WTC11 (cell line): ENCODE measurements at regions not wholly inside any gene's neighbourhood (a gene's known extent, or its start where the extent isn't known, plus 50 kb on each side); places are given as distances from the start of the nearest gene placed in this dataset.
A peak's percentile ranks its signal among the peaks of the same experiment; 100 is the strongest.

Source experiments
- ATAC-seq: fragments of 200-7000 bp; cut with Tn5 transposase; 2 replicates; pipeline ENCODE4 v1.10.0; 2021; ENCODE audit warnings: mild to moderate bottlenecking, moderate library complexity
- CTCF ChIA-PET: fragments of 300-600 bp; sonication (Branson Sonifier 250); formaldehyde crosslinking; loops from one replicate; lab custom pipeline; 2021; ENCODE audit warnings: antibody characterized with exemption; lab: Charles Lee
- POLR2A ChIA-PET: fragments of 350-600 bp; sonication (Branson Sonifier 250); formaldehyde crosslinking; loops from one replicate; lab custom pipeline; 2021; ENCODE audit warnings: antibody characterized with exemption; lab: Charles Lee
- DNase-seq: peaks from one replicate; pipeline ENCODE4 v3.0.0; 2021; ENCODE audit warnings: low spot score
- H3K27ac Mint-ChIP-seq: 2 replicates; pipeline ENCODE4 v1.8.0; 2021; ENCODE audit warnings: mixed read lengths
- H3K27me3 Mint-ChIP-seq: 2 replicates; pipeline ENCODE4 v1.8.0; 2021; ENCODE audit warnings: low read depth, mild to moderate bottlenecking, moderate library complexity, mixed read lengths
- H3K36me3 Mint-ChIP-seq: 2 replicates; pipeline ENCODE4 v1.8.0; 2021; ENCODE audit warnings: mixed read lengths
- H3K4me1 Mint-ChIP-seq: 2 replicates; pipeline ENCODE4 v1.8.0; 2022; ENCODE audit warnings: mixed read lengths
- H3K4me3 Mint-ChIP-seq: 2 replicates; pipeline ENCODE4 v1.8.0; 2021; ENCODE audit warnings: mild to moderate bottlenecking, moderate library complexity, mixed read lengths
- H3K9me3 Mint-ChIP-seq: 2 replicates; pipeline ENCODE4 v1.8.0; 2021; ENCODE audit warnings: mixed read lengths
- CREB1 ChIP-seq: sonication (generic); formaldehyde crosslinking; IDR thresholded peaks from 2 replicates; pipeline ENCODE4 v1.8.0; 2023; ENCODE audit warnings: mild to moderate bottlenecking, missing genetic modification reagents
- EMX1 ChIP-seq: fragments of 250-450 bp; sonication (Bioruptor Pico); IDR thresholded peaks from 2 replicates; pipeline ENCODE4 v1.8.0; 2021; ENCODE audit warnings: mild to moderate bottlenecking
- GABPB1 ChIP-seq: sonication (generic); formaldehyde crosslinking; IDR thresholded peaks from 2 replicates; pipeline ENCODE4 v1.8.1; 2023; ENCODE audit warnings: mild to moderate bottlenecking, missing genetic modification reagents
- NFE2L1 ChIP-seq: sonication (generic); formaldehyde crosslinking; IDR thresholded peaks from 2 replicates; pipeline ENCODE4 v1.8.1; 2023; ENCODE audit warnings: missing genetic modification reagents
- NFYB ChIP-seq: sonication (generic); formaldehyde crosslinking; conservative IDR thresholded peaks from 2 replicates; pipeline ENCODE4 v1.8.0; 2022; ENCODE audit warnings: low read depth, missing genetic modification reagents
- NR3C1 ChIP-seq: sonication (generic); formaldehyde crosslinking; conservative IDR thresholded peaks from 2 replicates; pipeline ENCODE4 v1.8.1; 2023; ENCODE audit warnings: low read depth, mild to moderate bottlenecking, missing genetic modification reagents
- RELA ChIP-seq: sonication (generic); formaldehyde crosslinking; IDR thresholded peaks from 2 replicates; pipeline ENCODE4 v1.8.1; 2022; ENCODE audit warnings: missing genetic modification reagents, mild to moderate bottlenecking, borderline replicate concordance
- RORB ChIP-seq: fragments of 250-450 bp; sonication (Bioruptor Pico); IDR thresholded peaks from 2 replicates; pipeline ENCODE4 v1.9.0; 2021; ENCODE audit warnings: mild to moderate bottlenecking
- TEAD1 ChIP-seq: sonication (generic); formaldehyde crosslinking; IDR thresholded peaks from 2 replicates; pipeline ENCODE4 v1.8.0; 2022; ENCODE audit warnings: mild to moderate bottlenecking, missing genetic modification reagents
- ZNF396 ChIP-seq: fragments of 250-450 bp; sonication (Bioruptor Pico); IDR thresholded peaks from 2 replicates; pipeline ENCODE4 v1.8.0; 2021; ENCODE audit warnings: mild to moderate bottlenecking, moderate library complexity, borderline replicate concordance
- ZNF416 ChIP-seq: fragments of 250-450 bp; sonication (Bioruptor Pico); IDR thresholded peaks from 2 replicates; pipeline ENCODE4 v1.9.0; 2021; ENCODE audit warnings: mild to moderate bottlenecking, inconsistent platforms
- TF ChIP-seq, protein P1 (sequence below): sonication (generic); formaldehyde crosslinking; IDR thresholded peaks from 2 replicates; pipeline ENCODE4 v1.8.0; 2022; ENCODE audit warnings: missing genetic modification reagents
- TF ChIP-seq, protein P2 (sequence below): sonication (generic); formaldehyde crosslinking; IDR thresholded peaks from 2 replicates; pipeline ENCODE4 v1.8.1; 2023; ENCODE audit warnings: mild to moderate bottlenecking, missing genetic modification reagents, moderate library complexity
- TF ChIP-seq, protein P3 (sequence below): sonication (generic); formaldehyde crosslinking; IDR thresholded peaks from 2 replicates; pipeline ENCODE4 v1.8.1; 2022; ENCODE audit warnings: low read depth, mild to moderate bottlenecking, moderate library complexity, missing genetic modification reagents, borderline replicate concordance
- TF ChIP-seq, protein P4 (sequence below): sonication (generic); formaldehyde crosslinking; conservative IDR thresholded peaks from 2 replicates; pipeline ENCODE4 v1.8.1; 2023; ENCODE audit warnings: mild to moderate bottlenecking, low read depth, missing genetic modification reagents, moderate library complexity
- TF ChIP-seq, protein P5 (sequence below): fragments of 200-600 bp; IDR thresholded peaks from 2 replicates; pipeline ENCODE4 v1.8.0; 2022; ENCODE audit warnings: antibody characterized with exemption
- TF ChIP-seq, protein P6 (sequence below): sonication (generic); formaldehyde crosslinking; IDR thresholded peaks from 2 replicates; pipeline ENCODE4 v1.8.0; 2022; ENCODE audit warnings: mild to moderate bottlenecking, missing genetic modification reagents

DNA sequence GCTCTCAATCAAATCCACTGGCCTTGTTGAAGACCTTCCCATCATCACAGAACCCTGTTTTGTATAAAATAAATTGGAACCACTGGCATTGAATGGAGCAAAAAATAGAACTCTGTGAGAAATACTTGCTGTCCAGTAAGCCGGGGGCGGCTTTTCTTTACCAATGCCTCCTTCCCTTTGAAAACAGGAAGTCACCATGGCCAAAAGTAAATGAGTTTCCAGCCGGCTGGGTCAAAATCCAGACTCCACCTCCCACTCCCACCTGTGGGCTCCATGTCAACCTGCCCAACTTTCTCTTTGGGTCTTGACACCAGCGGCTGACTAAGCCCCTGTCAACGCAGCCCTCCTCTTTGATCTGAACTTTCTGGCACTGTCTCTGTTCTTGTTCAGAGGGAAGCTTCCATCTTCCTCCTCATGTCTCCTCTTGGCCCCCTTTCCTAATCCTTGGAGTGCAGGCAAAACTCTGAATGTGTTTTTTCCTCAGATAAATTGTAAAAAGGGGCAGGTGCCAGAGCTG is 95.2 kb downstream of the TFAP2C start (continued):
- TF ChIP-seq, protein P1, sequence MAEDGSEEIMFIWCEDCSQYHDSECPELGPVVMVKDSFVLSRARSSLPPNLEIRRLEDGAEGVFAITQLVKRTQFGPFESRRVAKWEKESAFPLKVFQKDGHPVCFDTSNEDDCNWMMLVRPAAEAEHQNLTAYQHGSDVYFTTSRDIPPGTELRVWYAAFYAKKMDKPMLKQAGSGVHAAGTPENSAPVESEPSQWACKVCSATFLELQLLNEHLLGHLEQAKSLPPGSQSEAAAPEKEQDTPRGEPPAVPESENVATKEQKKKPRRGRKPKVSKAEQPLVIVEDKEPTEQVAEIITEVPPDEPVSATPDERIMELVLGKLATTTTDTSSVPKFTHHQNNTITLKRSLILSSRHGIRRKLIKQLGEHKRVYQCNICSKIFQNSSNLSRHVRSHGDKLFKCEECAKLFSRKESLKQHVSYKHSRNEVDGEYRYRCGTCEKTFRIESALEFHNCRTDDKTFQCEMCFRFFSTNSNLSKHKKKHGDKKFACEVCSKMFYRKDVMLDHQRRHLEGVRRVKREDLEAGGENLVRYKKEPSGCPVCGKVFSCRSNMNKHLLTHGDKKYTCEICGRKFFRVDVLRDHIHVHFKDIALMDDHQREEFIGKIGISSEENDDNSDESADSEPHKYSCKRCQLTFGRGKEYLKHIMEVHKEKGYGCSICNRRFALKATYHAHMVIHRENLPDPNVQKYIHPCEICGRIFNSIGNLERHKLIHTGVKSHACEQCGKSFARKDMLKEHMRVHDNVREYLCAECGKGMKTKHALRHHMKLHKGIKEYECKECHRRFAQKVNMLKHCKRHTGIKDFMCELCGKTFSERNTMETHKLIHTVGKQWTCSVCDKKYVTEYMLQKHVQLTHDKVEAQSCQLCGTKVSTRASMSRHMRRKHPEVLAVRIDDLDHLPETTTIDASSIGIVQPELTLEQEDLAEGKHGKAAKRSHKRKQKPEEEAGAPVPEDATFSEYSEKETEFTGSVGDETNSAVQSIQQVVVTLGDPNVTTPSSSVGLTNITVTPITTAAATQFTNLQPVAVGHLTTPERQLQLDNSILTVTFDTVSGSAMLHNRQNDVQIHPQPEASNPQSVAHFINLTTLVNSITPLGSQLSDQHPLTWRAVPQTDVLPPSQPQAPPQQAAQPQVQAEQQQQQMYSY (CRISPR knock-in tag) = no peak
- TF ChIP-seq, protein P2, sequence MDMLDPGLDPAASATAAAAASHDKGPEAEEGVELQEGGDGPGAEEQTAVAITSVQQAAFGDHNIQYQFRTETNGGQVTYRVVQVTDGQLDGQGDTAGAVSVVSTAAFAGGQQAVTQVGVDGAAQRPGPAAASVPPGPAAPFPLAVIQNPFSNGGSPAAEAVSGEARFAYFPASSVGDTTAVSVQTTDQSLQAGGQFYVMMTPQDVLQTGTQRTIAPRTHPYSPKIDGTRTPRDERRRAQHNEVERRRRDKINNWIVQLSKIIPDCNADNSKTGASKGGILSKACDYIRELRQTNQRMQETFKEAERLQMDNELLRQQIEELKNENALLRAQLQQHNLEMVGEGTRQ (CRISPR knock-in tag) = no peak
- TF ChIP-seq RORB (no peak), RELA (no peak), TEAD1 (CRISPR knock-in tag) (no peak), NR3C1 (CRISPR knock-in tag) (no peak), GABPB1 (CRISPR knock-in tag) (no peak), ZNF396 (CRISPR knock-in tag) (no peak), NFE2L1 (CRISPR knock-in tag) (no peak), EMX1 (no peak)
- TF ChIP-seq, protein P3, sequence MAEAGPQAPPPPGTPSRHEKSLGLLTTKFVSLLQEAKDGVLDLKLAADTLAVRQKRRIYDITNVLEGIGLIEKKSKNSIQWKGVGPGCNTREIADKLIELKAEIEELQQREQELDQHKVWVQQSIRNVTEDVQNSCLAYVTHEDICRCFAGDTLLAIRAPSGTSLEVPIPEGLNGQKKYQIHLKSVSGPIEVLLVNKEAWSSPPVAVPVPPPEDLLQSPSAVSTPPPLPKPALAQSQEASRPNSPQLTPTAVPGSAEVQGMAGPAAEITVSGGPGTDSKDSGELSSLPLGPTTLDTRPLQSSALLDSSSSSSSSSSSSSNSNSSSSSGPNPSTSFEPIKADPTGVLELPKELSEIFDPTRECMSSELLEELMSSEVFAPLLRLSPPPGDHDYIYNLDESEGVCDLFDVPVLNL = no peak
- TF ChIP-seq, protein P4, sequence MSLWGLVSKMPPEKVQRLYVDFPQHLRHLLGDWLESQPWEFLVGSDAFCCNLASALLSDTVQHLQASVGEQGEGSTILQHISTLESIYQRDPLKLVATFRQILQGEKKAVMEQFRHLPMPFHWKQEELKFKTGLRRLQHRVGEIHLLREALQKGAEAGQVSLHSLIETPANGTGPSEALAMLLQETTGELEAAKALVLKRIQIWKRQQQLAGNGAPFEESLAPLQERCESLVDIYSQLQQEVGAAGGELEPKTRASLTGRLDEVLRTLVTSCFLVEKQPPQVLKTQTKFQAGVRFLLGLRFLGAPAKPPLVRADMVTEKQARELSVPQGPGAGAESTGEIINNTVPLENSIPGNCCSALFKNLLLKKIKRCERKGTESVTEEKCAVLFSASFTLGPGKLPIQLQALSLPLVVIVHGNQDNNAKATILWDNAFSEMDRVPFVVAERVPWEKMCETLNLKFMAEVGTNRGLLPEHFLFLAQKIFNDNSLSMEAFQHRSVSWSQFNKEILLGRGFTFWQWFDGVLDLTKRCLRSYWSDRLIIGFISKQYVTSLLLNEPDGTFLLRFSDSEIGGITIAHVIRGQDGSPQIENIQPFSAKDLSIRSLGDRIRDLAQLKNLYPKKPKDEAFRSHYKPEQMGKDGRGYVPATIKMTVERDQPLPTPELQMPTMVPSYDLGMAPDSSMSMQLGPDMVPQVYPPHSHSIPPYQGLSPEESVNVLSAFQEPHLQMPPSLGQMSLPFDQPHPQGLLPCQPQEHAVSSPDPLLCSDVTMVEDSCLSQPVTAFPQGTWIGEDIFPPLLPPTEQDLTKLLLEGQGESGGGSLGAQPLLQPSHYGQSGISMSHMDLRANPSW (CRISPR knock-in tag) = no peak
- TF ChIP-seq, protein P5, sequence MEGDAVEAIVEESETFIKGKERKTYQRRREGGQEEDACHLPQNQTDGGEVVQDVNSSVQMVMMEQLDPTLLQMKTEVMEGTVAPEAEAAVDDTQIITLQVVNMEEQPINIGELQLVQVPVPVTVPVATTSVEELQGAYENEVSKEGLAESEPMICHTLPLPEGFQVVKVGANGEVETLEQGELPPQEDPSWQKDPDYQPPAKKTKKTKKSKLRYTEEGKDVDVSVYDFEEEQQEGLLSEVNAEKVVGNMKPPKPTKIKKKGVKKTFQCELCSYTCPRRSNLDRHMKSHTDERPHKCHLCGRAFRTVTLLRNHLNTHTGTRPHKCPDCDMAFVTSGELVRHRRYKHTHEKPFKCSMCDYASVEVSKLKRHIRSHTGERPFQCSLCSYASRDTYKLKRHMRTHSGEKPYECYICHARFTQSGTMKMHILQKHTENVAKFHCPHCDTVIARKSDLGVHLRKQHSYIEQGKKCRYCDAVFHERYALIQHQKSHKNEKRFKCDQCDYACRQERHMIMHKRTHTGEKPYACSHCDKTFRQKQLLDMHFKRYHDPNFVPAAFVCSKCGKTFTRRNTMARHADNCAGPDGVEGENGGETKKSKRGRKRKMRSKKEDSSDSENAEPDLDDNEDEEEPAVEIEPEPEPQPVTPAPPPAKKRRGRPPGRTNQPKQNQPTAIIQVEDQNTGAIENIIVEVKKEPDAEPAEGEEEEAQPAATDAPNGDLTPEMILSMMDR = no peak

DNA sequence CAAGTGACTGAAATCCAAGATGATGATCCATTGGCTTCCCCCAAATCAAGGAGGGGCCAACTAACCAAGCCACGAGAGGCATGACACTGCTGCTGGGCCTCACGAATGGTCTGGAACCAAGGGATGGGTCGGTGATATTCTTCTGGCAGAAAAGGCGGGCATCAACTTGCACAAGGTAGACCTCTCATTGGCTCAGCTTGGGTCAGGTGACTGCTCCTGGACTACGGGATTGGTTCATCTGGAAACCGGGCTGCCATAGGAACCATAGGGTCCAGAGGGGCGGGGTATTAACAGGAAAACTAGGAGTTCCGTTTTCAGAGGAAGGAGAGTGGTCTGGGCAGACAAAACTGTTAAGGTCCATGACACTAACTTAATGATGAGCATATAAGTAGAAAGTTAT is 100.9 kb downstream of the TFAP2C start:
- Mint-ChIP-seq H3K9me3 (peaks cover 8% of the 10 kb centered on the region), H3K4me3 (no peak overlapping the region), H3K27me3 (peaks cover 14% of the 10 kb centered on the region)
- CTCF ChIA-PET = no interaction called here
- peak; percentile 51; the same call in 1 of the 2 replicates for TF ChIP-seq NFYB (CRISPR knock-in tag)
- TF ChIP-seq ZNF416 = no peak
- TF ChIP-seq, protein P6, sequence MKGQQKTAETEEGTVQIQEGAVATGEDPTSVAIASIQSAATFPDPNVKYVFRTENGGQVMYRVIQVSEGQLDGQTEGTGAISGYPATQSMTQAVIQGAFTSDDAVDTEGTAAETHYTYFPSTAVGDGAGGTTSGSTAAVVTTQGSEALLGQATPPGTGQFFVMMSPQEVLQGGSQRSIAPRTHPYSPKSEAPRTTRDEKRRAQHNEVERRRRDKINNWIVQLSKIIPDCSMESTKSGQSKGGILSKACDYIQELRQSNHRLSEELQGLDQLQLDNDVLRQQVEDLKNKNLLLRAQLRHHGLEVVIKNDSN = peak; percentile 56
- TF ChIP-seq, protein P2 (CRISPR knock-in tag) = peak; percentile 69
- TF ChIP-seq CREB1 (CRISPR knock-in tag) = no peak
- TF ChIP-seq, all 79 proteins: peak for 3
- ATAC-seq (peak; percentile 49; the same call in 1 of the 2 replicates), DNase-seq (no peak)
- Mint-ChIP-seq H3K36me3 (no peaks in the 10 kb centered on the region), H3K27ac (no peak overlapping the region), H3K4me1 (peaks cover 32% of the 10 kb centered on the region)
- POLR2A ChIA-PET = no interaction called here
